ENCODE measurements at regions not wholly inside any gene's neighbourhood (a gene's known extent, or its start where the extent isn't known, plus 50 kb on each side); places are given as distances from the start of the nearest gene placed in this dataset.

- TF ChIP-seq, protein P1, sequence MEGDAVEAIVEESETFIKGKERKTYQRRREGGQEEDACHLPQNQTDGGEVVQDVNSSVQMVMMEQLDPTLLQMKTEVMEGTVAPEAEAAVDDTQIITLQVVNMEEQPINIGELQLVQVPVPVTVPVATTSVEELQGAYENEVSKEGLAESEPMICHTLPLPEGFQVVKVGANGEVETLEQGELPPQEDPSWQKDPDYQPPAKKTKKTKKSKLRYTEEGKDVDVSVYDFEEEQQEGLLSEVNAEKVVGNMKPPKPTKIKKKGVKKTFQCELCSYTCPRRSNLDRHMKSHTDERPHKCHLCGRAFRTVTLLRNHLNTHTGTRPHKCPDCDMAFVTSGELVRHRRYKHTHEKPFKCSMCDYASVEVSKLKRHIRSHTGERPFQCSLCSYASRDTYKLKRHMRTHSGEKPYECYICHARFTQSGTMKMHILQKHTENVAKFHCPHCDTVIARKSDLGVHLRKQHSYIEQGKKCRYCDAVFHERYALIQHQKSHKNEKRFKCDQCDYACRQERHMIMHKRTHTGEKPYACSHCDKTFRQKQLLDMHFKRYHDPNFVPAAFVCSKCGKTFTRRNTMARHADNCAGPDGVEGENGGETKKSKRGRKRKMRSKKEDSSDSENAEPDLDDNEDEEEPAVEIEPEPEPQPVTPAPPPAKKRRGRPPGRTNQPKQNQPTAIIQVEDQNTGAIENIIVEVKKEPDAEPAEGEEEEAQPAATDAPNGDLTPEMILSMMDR (IDR thresholded peaks at IDR 0.05), result no peak
- TF ChIP-seq, protein P2, sequence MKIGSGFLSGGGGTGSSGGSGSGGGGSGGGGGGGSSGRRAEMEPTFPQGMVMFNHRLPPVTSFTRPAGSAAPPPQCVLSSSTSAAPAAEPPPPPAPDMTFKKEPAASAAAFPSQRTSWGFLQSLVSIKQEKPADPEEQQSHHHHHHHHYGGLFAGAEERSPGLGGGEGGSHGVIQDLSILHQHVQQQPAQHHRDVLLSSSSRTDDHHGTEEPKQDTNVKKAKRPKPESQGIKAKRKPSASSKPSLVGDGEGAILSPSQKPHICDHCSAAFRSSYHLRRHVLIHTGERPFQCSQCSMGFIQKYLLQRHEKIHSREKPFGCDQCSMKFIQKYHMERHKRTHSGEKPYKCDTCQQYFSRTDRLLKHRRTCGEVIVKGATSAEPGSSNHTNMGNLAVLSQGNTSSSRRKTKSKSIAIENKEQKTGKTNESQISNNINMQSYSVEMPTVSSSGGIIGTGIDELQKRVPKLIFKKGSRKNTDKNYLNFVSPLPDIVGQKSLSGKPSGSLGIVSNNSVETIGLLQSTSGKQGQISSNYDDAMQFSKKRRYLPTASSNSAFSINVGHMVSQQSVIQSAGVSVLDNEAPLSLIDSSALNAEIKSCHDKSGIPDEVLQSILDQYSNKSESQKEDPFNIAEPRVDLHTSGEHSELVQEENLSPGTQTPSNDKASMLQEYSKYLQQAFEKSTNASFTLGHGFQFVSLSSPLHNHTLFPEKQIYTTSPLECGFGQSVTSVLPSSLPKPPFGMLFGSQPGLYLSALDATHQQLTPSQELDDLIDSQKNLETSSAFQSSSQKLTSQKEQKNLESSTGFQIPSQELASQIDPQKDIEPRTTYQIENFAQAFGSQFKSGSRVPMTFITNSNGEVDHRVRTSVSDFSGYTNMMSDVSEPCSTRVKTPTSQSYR (CRISPR knock-in tag; IDR thresholded peaks at IDR 0.05), result no peak
- TF ChIP-seq NFYB (CRISPR knock-in tag; conservative IDR thresholded peaks at IDR 0.05; ENCODE audit: low read depth) (no peak), ATF1 (CRISPR knock-in tag; IDR thresholded peaks at IDR 0.05) (no peak), ATF3 (CRISPR knock-in tag; conservative IDR thresholded peaks at IDR 0.05) (no peak), JUN (CRISPR knock-in tag; IDR thresholded peaks at IDR 0.05) (no peak), ESRRA (CRISPR knock-in tag; IDR thresholded peaks at IDR 0.05; ENCODE audit: borderline replicate concordance) (no peak), ZNF317 (CRISPR knock-in tag; IDR thresholded peaks at IDR 0.05; ENCODE audit: borderline replicate concordance, low read depth) (no peak), MAX (CRISPR knock-in tag; IDR thresholded peaks at IDR 0.05) (no peak), SMAD4 (CRISPR knock-in tag; IDR thresholded peaks at IDR 0.05) (no peak), ZBTB21 (CRISPR knock-in tag; IDR thresholded peaks at IDR 0.05; ENCODE audit: borderline replicate concordance) (no peak)
- TF ChIP-seq, protein P3, sequence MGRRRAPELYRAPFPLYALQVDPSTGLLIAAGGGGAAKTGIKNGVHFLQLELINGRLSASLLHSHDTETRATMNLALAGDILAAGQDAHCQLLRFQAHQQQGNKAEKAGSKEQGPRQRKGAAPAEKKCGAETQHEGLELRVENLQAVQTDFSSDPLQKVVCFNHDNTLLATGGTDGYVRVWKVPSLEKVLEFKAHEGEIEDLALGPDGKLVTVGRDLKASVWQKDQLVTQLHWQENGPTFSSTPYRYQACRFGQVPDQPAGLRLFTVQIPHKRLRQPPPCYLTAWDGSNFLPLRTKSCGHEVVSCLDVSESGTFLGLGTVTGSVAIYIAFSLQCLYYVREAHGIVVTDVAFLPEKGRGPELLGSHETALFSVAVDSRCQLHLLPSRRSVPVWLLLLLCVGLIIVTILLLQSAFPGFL (CRISPR knock-in tag; IDR thresholded peaks at IDR 0.05; ENCODE audit: borderline replicate concordance), result no peak
Observed at GRCh38 chr2:195458936-195459335, 198.1 kb upstream of the SLC39A10 start.

Data from WTC11 (cell line).